ENCODE measurements at regions not wholly inside any gene's neighbourhood (a gene's known extent, or its start where the extent isn't known, plus 50 kb on each side); places are given as distances from the start of the nearest gene placed in this dataset.

DNA sequence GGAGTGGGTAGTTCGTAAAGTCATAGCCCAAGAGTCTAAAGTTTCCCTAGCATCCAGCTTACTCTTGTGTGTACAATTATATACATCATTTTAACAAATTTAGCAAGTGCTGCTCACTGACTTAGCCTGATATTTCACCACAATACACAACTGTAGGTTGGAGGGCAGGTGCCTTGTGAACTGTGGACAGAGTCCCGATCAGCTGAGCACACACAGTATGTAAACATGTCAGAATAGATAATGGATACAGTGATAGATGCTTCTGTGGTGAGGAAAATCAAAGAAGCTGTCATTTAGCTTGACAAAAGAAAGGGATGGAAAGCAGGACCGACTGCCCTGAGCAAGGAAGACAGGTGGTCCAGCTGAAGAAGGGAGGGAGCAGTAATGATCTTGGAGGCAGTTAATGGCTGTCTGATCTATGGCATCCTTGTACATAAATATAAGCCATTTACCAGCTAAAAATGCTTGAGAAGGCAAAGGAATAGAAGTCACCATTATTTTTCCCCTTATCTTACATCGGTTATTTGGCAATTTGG lies 372.8 kb upstream of the UBE2E3 start:
- no peak for ATAC-seq
- H3K9me3 ChIP-seq (ENCODE audit: control insufficient read depth, insufficient read depth, low read length) = no peaks in the 10 kb centered on the region
- no peaks in the 10 kb centered on the region for H3K4me1 ChIP-seq (ENCODE audit: control insufficient read depth, insufficient read depth, low read length)
- no peak for DNase-seq
- H3K36me3 ChIP-seq (ENCODE audit: control insufficient read depth, insufficient read depth, low read length) = no peaks in the 10 kb centered on the region
- TF ChIP-seq, protein P1, sequence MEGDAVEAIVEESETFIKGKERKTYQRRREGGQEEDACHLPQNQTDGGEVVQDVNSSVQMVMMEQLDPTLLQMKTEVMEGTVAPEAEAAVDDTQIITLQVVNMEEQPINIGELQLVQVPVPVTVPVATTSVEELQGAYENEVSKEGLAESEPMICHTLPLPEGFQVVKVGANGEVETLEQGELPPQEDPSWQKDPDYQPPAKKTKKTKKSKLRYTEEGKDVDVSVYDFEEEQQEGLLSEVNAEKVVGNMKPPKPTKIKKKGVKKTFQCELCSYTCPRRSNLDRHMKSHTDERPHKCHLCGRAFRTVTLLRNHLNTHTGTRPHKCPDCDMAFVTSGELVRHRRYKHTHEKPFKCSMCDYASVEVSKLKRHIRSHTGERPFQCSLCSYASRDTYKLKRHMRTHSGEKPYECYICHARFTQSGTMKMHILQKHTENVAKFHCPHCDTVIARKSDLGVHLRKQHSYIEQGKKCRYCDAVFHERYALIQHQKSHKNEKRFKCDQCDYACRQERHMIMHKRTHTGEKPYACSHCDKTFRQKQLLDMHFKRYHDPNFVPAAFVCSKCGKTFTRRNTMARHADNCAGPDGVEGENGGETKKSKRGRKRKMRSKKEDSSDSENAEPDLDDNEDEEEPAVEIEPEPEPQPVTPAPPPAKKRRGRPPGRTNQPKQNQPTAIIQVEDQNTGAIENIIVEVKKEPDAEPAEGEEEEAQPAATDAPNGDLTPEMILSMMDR (IDR thresholded peaks at IDR 0.05) = no peak
- no peak overlapping the region for H3K27ac ChIP-seq (ENCODE audit: low read length)
- Mint-ChIP-seq H3K27me3 (ENCODE audit: low read depth in 2 of 2) (no peaks in the 10 kb centered on the region), H3K4me1 (no peaks in the 10 kb centered on the region), H3K27ac (no peak overlapping the region), H3K9me3 (no peaks in the 10 kb centered on the region), H3K36me3 (no peaks in the 10 kb centered on the region), H3K4me3 (no peak overlapping the region)
- H3K27me3 ChIP-seq (ENCODE audit: control insufficient read depth, insufficient read depth, low read length) = no peaks in the 10 kb centered on the region
- WGBS (ENCODE audit: insufficient coverage) = 77% methylated on average over 3 of the region's 4 CpGs
- no peak overlapping the region for H3K4me3 ChIP-seq (ENCODE audit: low read length)
- intact Hi-C loops (cut with micrococcal nuclease) = no loop called here

DNA sequence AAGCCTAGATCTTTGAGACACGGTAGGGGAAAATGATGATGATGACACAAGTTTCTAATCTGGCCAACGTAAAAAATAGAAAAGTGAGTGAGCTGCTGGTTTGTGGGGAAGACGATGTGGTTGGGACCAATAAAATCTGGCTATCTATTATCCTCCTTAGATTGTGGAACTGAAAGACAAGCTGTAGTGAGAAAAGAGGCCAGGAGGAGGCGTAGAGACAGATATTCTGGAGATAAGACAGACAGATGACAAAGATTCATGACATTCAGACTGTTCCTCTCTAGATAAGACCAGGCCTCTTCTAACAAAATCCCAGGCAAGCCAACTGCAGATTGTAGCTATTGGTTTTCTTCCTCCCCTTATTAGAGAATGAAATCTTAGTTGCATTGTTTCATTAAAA lies 376.3 kb upstream of the UBE2E3 start:
- ATAC-seq (no peak), DNase-seq (peak in 1 of 2 donors; percentile 24)
- H3K27ac Mint-ChIP-seq = no peak overlapping the region
- Histone ChIP-seq H3K4me1 (ENCODE audit: control insufficient read depth, insufficient read depth, low read length) (no peaks in the 10 kb centered on the region), H3K27ac (ENCODE audit: low read length) (no peak overlapping the region), H3K9me3 (ENCODE audit: control insufficient read depth, insufficient read depth, low read length) (no peaks in the 10 kb centered on the region), H3K4me3 (ENCODE audit: low read length) (no peak overlapping the region), H3K36me3 (ENCODE audit: control insufficient read depth, insufficient read depth, low read length) (no peaks in the 10 kb centered on the region), H3K27me3 (ENCODE audit: control insufficient read depth, insufficient read depth, low read length) (no peaks in the 10 kb centered on the region)
- H3K4me1 Mint-ChIP-seq = no peaks in the 10 kb centered on the region
- TF ChIP-seq, protein P1 (IDR thresholded peaks at IDR 0.05) = no peak
- 53% methylated on average over 4 of the region's 4 CpGs for WGBS (ENCODE audit: insufficient coverage)
- H3K4me3 Mint-ChIP-seq = no peak overlapping the region
- H3K9me3 Mint-ChIP-seq = no peaks in the 10 kb centered on the region
- intact Hi-C loops (cut with micrococcal nuclease) = loop anchor here (5.0 kb wide), 1 partner anchor 453 kb away; no protein-coding TSS in a partner anchor
- no peaks in the 10 kb centered on the region for H3K36me3 Mint-ChIP-seq
- H3K27me3 Mint-ChIP-seq (ENCODE audit: low read depth in 2 of 2) = no peaks in the 10 kb centered on the region

- DNase-seq (no peak), ATAC-seq (no peak)
- H3K36me3 ChIP-seq (ENCODE audit: control insufficient read depth, insufficient read depth, low read length) = no peaks in the 10 kb centered on the region
- H3K27me3 ChIP-seq (ENCODE audit: control insufficient read depth, insufficient read depth, low read length) = no peaks in the 10 kb centered on the region
- Mint-ChIP-seq H3K9me3 (peaks cover 0 to 3% of the 10 kb centered on the region in 2 donors), H3K27ac (no peak overlapping the region), H3K36me3 (no peaks in the 10 kb centered on the region), H3K27me3 (ENCODE audit: low read depth in 2 of 2) (no peaks in the 10 kb centered on the region), H3K4me1 (no peaks in the 10 kb centered on the region), H3K4me3 (no peak overlapping the region)
- no peaks in the 10 kb centered on the region for H3K9me3 ChIP-seq (ENCODE audit: control insufficient read depth, insufficient read depth, low read length)
- TF ChIP-seq, protein P1 (IDR thresholded peaks at IDR 0.05) = no peak
- intact Hi-C loops (cut with micrococcal nuclease) = loop anchor here (5.0 kb wide), 1 partner anchor 456 kb away; no protein-coding TSS in a partner anchor
- no peak overlapping the region for H3K4me3 ChIP-seq (ENCODE audit: low read length)
- H3K4me1 ChIP-seq (ENCODE audit: control insufficient read depth, insufficient read depth, low read length) = no peaks in the 10 kb centered on the region
- WGBS (ENCODE audit: insufficient coverage) = no CpG with 5 or more reads among the region's 1 CpG
- no peak overlapping the region for H3K27ac ChIP-seq (ENCODE audit: low read length)
Observed at GRCh38 chr2:180601016-180601415, 379.4 kb upstream of the UBE2E3 start.

- Histone ChIP-seq H3K9me3 (ENCODE audit: control insufficient read depth, insufficient read depth, low read length) (no peaks in the 10 kb centered on the region), H3K4me1 (ENCODE audit: control insufficient read depth, insufficient read depth, low read length) (no peaks in the 10 kb centered on the region), H3K36me3 (ENCODE audit: control insufficient read depth, insufficient read depth, low read length) (no peaks in the 10 kb centered on the region), H3K27ac (ENCODE audit: low read length) (no peak overlapping the region), H3K4me3 (ENCODE audit: low read length) (no peak overlapping the region), H3K27me3 (ENCODE audit: control insufficient read depth, insufficient read depth, low read length) (no peaks in the 10 kb centered on the region)
- Mint-ChIP-seq H3K9me3 (peaks cover 0 to 3% of the 10 kb centered on the region in 2 donors), H3K4me1 (no peaks in the 10 kb centered on the region), H3K36me3 (no peaks in the 10 kb centered on the region), H3K27ac (no peak overlapping the region), H3K27me3 (ENCODE audit: low read depth in 2 of 2) (no peaks in the 10 kb centered on the region), H3K4me3 (no peak overlapping the region)
- TF ChIP-seq, protein P1 (IDR thresholded peaks at IDR 0.05) = no peak
- WGBS (ENCODE audit: insufficient coverage) = 89% methylated on average over 3 of the region's 4 CpGs
- intact Hi-C loops (cut with micrococcal nuclease) = loop anchor here (5.0 kb wide), 1 partner anchor 457 kb away; no protein-coding TSS in a partner anchor
- ATAC-seq (no peak), DNase-seq (no peak)
Observed at GRCh38 chr2:180599804-180600203, 380.6 kb upstream of the UBE2E3 start.

All from natural killer cell (primary cell).